ENCODE measurements at regions not wholly inside any gene's neighbourhood (a gene's known extent, or its start where the extent isn't known, plus 50 kb on each side); places are given as distances from the start of the nearest gene placed in this dataset.

DNA sequence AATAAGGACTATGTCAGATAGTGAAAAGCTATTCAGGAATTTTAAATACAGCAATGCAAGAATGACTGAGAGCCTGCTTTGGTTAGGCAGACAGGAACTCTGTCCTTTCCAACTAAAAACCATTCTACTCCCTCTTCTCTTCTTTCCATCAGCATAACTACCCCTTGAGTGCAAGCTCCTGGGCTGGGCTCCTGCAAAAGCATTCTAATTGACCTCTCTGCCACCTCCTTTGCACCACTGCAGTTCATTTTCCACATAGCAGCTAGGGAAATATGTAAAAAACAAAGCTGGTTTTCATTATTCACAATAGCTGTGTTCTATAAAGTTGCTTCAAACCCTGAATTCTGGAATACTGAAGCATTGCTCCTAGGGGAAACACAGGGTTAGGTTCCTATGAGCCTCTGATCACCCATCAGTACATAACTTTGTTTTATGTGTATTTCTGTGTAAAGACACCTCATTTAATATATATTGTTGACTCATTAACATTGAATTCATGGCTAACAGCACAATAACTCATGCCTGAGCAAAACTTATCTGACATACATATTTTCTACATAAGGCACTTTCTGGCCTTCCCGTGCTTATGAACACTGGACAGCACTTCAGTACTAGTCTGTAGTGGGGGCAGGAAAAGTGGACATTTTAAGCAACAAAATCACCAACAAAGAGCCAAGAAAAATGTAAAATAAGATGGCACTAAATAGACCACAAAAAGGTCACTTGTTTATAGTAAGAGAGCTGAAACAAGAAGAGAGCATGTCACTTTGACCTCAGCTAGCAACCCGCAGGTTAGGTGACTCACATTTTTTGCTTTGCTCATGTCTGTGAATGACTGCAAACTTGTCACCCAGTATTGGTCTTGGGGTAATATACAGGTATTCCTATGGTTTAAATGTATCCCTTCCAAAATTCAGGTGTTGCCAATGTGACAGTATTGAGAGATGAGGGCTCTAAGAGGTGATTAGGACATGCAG, 57.9 kb upstream of the IRF2BP2 start:
- TF ChIP-seq TEAD4 (IDR thresholded peaks at IDR 0.05; ENCODE audit: low read length) (no peak), TEAD4 (CRISPR knock-in tag; IDR thresholded peaks at IDR 0.05; ENCODE audit: borderline replicate concordance) (no peak), CREM (IDR thresholded peaks at IDR 0.05; ENCODE audit: low read depth) (no peak), POLR2A (conservative IDR thresholded peaks at IDR 0.05) (no peak), BHLHE40 (IDR thresholded peaks at IDR 0.05; ENCODE audit: low read length) (no peak), PHB2 (IDR thresholded peaks at IDR 0.05; ENCODE audit: low read depth) (no peak)
- TF ChIP-seq, protein P1, sequence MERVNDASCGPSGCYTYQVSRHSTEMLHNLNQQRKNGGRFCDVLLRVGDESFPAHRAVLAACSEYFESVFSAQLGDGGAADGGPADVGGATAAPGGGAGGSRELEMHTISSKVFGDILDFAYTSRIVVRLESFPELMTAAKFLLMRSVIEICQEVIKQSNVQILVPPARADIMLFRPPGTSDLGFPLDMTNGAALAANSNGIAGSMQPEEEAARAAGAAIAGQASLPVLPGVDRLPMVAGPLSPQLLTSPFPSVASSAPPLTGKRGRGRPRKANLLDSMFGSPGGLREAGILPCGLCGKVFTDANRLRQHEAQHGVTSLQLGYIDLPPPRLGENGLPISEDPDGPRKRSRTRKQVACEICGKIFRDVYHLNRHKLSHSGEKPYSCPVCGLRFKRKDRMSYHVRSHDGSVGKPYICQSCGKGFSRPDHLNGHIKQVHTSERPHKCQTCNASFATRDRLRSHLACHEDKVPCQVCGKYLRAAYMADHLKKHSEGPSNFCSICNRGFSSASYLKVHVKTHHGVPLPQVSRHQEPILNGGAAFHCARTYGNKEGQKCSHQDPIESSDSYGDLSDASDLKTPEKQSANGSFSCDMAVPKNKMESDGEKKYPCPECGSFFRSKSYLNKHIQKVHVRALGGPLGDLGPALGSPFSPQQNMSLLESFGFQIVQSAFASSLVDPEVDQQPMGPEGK (CRISPR knock-in tag; IDR thresholded peaks at IDR 0.05; ENCODE audit: borderline replicate concordance), result no peak

Measured in K562 (cell line).